ENCODE measurements at regions not wholly inside any gene's neighbourhood (a gene's known extent, or its start where the extent isn't known, plus 50 kb on each side); places are given as distances from the start of the nearest gene placed in this dataset.
"Not testable (repeated sequence)": the region's sequence is repeated elsewhere in the genome, so short reads cannot be mapped to it uniquely, and the experiment has no call there.

DNA sequence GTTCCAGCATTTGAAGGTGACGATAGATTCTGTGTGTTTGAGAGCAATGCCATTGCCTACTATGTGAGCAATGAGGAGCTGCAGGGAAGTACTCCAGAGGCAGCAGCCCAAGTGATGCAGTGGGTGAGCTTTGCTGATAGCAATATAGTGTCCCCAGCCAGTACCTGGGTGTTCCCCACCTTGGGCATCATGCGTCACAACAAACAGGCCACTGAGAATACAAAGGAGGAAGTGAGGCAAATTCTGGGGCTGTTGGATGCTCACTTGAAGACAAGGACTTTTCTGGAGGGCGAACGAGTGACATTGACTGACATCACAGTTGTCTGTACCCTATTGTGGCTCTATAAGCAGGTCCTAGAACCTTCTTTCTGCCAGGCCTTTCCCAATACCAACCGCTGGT is 142.0 kb downstream of the PLS3 start:
- no peak for TF ChIP-seq CTCF (IDR thresholded peaks at IDR 0.05)
- Histone ChIP-seq H3K4me3 (no peak overlapping the region), H3K4me1 (ENCODE audit: low read depth) (no peaks in the 10 kb centered on the region), H3K36me3 (ENCODE audit: low read depth) (no peaks in the 10 kb centered on the region), H3K9me3 (no peaks in the 10 kb centered on the region)
- no peak for ATAC-seq
- intact Hi-C loops (cut with DNase I, micrococcal nuclease), result no loop called here
- DNase-seq, result no peak

DNA sequence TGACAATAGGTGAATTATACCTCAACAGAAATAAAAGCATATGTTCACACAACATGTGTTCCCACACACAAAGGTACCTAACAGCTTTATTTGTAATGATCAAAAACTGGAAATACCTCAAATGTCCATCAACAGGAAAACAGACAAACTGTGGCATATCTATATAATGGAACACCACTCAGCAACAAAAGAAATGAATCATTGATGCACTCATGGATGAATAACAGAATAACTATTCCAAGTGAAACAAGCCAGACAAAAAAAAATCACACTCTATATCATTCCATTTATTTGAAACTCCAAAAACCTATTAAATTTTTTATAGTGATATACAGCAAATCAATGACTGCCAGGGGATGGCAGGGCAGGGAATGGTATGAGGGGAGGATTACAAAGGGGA is 148.1 kb downstream of the PLS3 start:
- Histone ChIP-seq H3K36me3 (ENCODE audit: low read depth) (no peaks in the 10 kb centered on the region), H3K4me1 (ENCODE audit: low read depth) (no peaks in the 10 kb centered on the region), H3K9me3 (no peaks in the 10 kb centered on the region), H3K4me3 (no peak overlapping the region)
- no peak for DNase-seq
- TF ChIP-seq CTCF (IDR thresholded peaks at IDR 0.05), result no peak
- ATAC-seq, result no peak
- intact Hi-C loops (cut with DNase I, micrococcal nuclease), result no loop called here

GRCh38 chrX:115712484-115712883 is 151.5 kb downstream of the PLS3 start:
- intact Hi-C loops (cut with DNase I, micrococcal nuclease), result no loop called here

DNA sequence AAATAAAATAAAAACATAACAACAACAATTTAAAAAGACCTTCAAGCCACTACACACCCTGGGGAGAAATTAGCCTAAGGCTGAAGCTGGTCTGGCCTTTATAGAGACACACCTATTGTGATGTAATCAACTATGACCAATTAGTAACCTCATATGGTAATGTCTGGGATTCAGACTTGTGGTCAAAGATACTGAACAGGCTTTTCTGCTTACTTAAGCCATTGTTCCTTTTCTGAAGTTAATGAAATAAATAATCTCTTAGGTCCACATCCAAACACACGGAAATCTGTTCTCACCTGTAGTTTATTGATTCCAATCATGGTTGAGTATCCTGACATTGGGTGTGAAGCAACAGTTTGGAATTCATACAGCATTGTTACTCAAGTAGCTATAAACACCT is 152.5 kb downstream of the PLS3 start:
- ATAC-seq, result no peak
- no peak overlapping the region for H3K4me3 ChIP-seq
- intact Hi-C loops (cut with DNase I, micrococcal nuclease), result no loop called here
- DNase-seq, result no peak
- H3K9me3 ChIP-seq, result no peaks in the 10 kb centered on the region
- no peaks in the 10 kb centered on the region for H3K4me1 ChIP-seq (ENCODE audit: low read depth)
- no peak for TF ChIP-seq CTCF (IDR thresholded peaks at IDR 0.05)
- H3K36me3 ChIP-seq (ENCODE audit: low read depth), result no peaks in the 10 kb centered on the region

More at GRCh38 chrX:115712484-115712883, 151.5 kb downstream of the PLS3 start:
- DNase-seq (no peak), ATAC-seq (no peak)
- TF ChIP-seq CTCF (IDR thresholded peaks at IDR 0.05), result no peak
- no peaks in the 10 kb centered on the region for H3K36me3 ChIP-seq (ENCODE audit: low read depth)
- no peaks in the 10 kb centered on the region for H3K9me3 ChIP-seq
- H3K4me1 ChIP-seq (ENCODE audit: low read depth), result no peaks in the 10 kb centered on the region
- H3K4me3 ChIP-seq, result no peak overlapping the region

DNA sequence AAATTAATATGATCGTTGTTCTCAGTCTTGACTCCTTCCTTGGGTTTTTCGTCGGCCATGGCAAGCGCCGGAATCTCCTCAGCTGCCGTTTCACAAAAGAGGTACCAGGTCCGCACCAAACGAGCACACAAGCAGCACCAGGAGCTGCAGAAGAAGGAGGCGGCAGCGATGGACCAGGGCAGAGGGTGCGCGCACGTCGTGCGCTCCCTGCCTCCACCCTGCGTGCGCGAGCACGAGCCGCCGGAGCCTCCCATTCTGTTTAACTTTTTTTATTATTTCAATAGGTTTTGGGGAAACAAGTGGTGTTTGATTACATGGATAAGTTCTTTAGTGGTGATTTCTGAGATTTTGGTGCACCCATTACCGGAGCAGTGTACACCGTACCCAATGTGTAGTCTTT is 158.2 kb downstream of the PLS3 start:
- no peak for ATAC-seq
- no peaks in the 10 kb centered on the region for H3K36me3 ChIP-seq (ENCODE audit: low read depth)

GRCh38 chrX:115722724-115723433 is 161.9 kb downstream of the PLS3 start:
- H3K4me1 ChIP-seq (ENCODE audit: low read depth); ATAC-seq; H3K4me3 ChIP-seq; DNase-seq; H3K9me3 ChIP-seq; intact Hi-C loops (cut with DNase I, micrococcal nuclease); H3K36me3 ChIP-seq (ENCODE audit: low read depth): not testable (repeated sequence)

More for the DNA sequence above, 158.2 kb downstream of the PLS3 start:
- no peaks in the 10 kb centered on the region for H3K9me3 ChIP-seq
- intact Hi-C loops (cut with DNase I, micrococcal nuclease), result no loop called here
- no peak for TF ChIP-seq CTCF (IDR thresholded peaks at IDR 0.05)
- no peak overlapping the region for H3K4me3 ChIP-seq
- no peak for DNase-seq
- H3K4me1 ChIP-seq (ENCODE audit: low read depth), result no peaks in the 10 kb centered on the region

GRCh38 chrX:115725370-115725769 is 164.4 kb downstream of the PLS3 start:
- H3K4me3 ChIP-seq; H3K9me3 ChIP-seq; DNase-seq; ATAC-seq; H3K36me3 ChIP-seq (ENCODE audit: low read depth); intact Hi-C loops (cut with DNase I, micrococcal nuclease); H3K4me1 ChIP-seq (ENCODE audit: low read depth): not testable (repeated sequence)

- H3K36me3 ChIP-seq (ENCODE audit: low read depth); intact Hi-C loops (cut with DNase I, micrococcal nuclease); H3K9me3 ChIP-seq; H3K4me3 ChIP-seq; H3K4me1 ChIP-seq (ENCODE audit: low read depth): not testable (repeated sequence)
- DNase-seq (peak in 1 of 3 donors; percentile 64), ATAC-seq (peak; percentile 76)
These were observed 167.1 kb downstream of the PLS3 start for GRCh38 chrX:115727792-115728732.

DNA sequence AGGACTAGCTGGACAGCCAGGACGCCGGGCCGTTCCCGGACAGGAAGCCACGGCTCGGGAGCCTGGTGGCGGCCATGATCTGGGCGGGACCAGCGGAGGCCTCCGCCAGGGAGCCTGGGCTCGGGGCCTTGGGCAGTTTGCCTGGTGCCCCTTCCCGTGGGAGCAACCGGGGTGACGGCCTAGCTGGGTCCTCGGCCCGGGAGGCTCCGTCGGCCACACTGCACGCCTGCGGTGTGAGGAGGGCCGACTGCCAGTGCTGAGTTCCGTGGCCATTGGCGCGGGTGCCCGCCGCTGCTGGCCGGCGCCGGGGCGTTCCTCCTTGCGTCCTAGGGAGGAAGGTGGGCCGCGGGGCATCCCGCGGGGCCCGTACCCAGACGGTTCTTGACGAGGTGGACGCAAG is 171.6 kb downstream of the PLS3 start:
- intact Hi-C loops (cut with DNase I, micrococcal nuclease); DNase-seq; H3K9me3 ChIP-seq; H3K4me3 ChIP-seq; H3K4me1 ChIP-seq (ENCODE audit: low read depth); ATAC-seq; H3K36me3 ChIP-seq (ENCODE audit: low read depth): not testable (repeated sequence)

All from mucosa of descending colon (tissue), 3 donors.